ENCODE measurements at regions not wholly inside any gene's neighbourhood (a gene's known extent, or its start where the extent isn't known, plus 50 kb on each side); places are given as distances from the start of the nearest gene placed in this dataset.
"Not testable (repeated sequence)": the region's sequence is repeated elsewhere in the genome, so short reads cannot be mapped to it uniquely, and the experiment has no call there.

DNA sequence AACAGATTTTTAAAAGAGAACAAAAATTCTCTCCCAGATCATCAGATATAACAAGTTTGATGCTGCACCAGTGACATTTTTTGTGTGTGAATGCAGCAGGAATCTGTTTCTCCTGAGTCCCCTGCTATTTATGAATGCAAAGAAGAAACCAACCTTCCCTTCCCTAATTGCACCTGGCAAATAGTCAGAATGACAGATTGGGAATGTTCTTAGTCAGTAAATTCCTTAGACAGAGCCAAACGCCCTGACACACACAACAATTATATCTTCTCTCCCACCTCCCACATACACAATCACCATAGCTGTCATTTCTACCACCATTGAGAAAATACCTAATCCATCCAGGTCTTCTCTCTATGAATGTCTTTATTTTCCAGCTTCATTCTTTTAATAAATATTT, 174.4 kb downstream of the ALG10B start:
- in situ Hi-C loops (cut with MboI; ENCODE audit: low pct_unique_long_range_greater_than_20kb in 2 of 9, low sequenced_read_pairs in 9 of 9, unreplicated experiment in 9 of 9), result loop anchor here in 1 of 9 experiments (25.0 kb wide), 1 partner anchor 421 kb away; the partner anchor contains the start of gene CPNE8
- Histone ChIP-seq H3K27ac (no peak overlapping the region), H3K4me3 (no peak overlapping the region), H3K4me1 (replicated peaks in 1 of 2) (peaks cover 0 to 9% of the 10 kb centered on the region in 2 donors)
- ATAC-seq (replicated peaks in 6 of 8), result no peak
- WGBS, 10 experiments, result 0 to 78% (median 0%) methylated on average over 1 of the region's 1 CpG; no CpG with 5 or more reads in 5 of the 10 experiments

- no peak overlapping the region for H3K4me3 ChIP-seq
- in situ Hi-C loops (cut with MboI; ENCODE audit: low pct_unique_long_range_greater_than_20kb in 2 of 9, low sequenced_read_pairs in 9 of 9, unreplicated experiment in 9 of 9), result no loop called here
- no peak overlapping the region for H3K27ac ChIP-seq
- peak in 1 of 8 experiments; percentile 73 for ATAC-seq (replicated peaks in 6 of 8)
- H3K4me1 ChIP-seq (replicated peaks in 1 of 2), result no peaks in the 10 kb centered on the region
- 0 to 100% (median 76%) methylated on average over 2 to 4 of the region's 4 CpGs for WGBS, 10 experiments
Observed at GRCh38 chr12:38501481-38501880, 184.9 kb downstream of the ALG10B start.

GRCh38 chr12:38501991-38502390, 185.4 kb downstream of the ALG10B start:
- ATAC-seq (replicated peaks in 6 of 8), result peak in 1 of 8 experiments; percentile 14
- in situ Hi-C loops (cut with MboI; ENCODE audit: low pct_unique_long_range_greater_than_20kb in 2 of 9, low sequenced_read_pairs in 9 of 9, unreplicated experiment in 9 of 9), result no loop called here
- H3K4me3 ChIP-seq, result no peak overlapping the region
- H3K4me1 ChIP-seq (replicated peaks in 1 of 2), result no peaks in the 10 kb centered on the region
- H3K27ac ChIP-seq, result no peak overlapping the region

DNA sequence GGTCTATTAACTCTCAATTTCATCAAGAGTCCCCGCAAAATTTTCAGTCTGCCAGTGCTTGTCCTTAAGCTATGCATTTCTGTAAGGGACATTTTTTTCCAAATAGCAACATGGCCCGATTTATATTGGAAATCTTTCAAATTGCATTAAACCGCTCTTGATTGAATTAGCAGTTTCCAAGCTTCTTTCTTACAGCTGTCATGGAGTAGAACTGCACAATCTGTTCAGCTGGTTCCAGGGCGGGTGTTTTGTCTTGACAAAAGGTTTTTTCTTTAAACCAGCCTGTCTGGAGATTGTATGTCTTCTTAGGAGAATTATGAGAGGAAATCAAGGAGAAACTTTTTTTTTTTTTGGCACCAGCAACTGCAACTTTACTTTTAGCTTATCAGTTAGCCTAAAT, 185.8 kb downstream of the ALG10B start:
- ATAC-seq (replicated peaks in 6 of 8), result peak in 1 of 8 experiments; percentile 29
- H3K27ac ChIP-seq, result no peak overlapping the region
- no peaks in the 10 kb centered on the region for H3K4me1 ChIP-seq (replicated peaks in 1 of 2)
- 13 to 96% (median 40%) methylated on average over 1 to 4 of the region's 4 CpGs; no CpG with 5 or more reads in 1 of the 10 experiments for WGBS, 10 experiments
- in situ Hi-C loops (cut with MboI; ENCODE audit: low pct_unique_long_range_greater_than_20kb in 2 of 9, low sequenced_read_pairs in 9 of 9, unreplicated experiment in 9 of 9), result no loop called here
- H3K4me3 ChIP-seq, result no peak overlapping the region

DNA sequence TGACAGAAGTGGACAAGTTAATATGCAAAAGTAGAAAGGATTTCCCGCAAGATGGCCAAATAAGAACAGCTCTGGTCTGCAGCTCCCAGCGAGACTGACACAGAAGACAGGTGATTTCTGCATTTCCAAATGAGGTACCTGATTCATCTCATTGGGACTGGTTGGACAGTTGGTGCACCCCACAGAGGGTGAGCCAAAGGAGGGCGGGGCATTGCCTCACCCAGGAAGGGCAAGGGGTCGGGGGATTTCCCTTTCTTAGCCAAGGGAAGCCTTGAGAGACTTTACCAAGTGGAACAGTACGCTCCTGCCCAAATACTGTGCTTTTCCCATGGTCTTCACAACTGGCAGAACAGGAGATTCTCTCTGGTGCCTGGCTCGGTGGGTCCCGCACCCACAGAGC, 191.3 kb downstream of the ALG10B start:
- in situ Hi-C loops (cut with MboI; ENCODE audit: low pct_unique_long_range_greater_than_20kb in 2 of 9, low sequenced_read_pairs in 9 of 9, unreplicated experiment in 9 of 9), result no loop called here
- H3K27ac ChIP-seq, result no peak overlapping the region
- H3K4me1 ChIP-seq (replicated peaks in 1 of 2), result no peaks in the 10 kb centered on the region
- no peak for ATAC-seq (replicated peaks in 6 of 8)
- H3K4me3 ChIP-seq, result no peak overlapping the region
- WGBS, 10 experiments, result 9 to 100% (median 82%) methylated on average over 1 to 7 of the region's 7 CpGs; no CpG with 5 or more reads in 4 of the 10 experiments

DNA sequence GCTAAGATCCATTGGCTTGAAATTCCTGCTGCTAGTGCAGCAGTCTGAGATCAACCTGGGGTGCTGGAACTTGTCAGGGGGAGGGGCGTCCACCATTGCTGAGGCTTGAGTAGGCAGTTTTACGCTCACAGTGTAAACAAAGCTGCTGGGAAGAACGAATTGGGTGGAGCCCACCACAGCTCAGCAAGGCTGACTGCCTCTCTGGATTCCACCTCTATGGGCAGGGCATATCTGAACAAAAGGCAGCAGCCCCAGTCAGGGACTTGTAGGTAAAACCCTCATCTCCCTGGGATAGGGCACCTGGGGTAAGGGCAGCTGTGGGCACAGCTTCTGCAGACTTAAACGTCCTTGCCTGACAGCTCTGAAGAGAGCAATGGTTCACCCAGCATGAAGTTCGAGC, 191.7 kb downstream of the ALG10B start:
- WGBS, 10 experiments, result 0 to 81% (median 25%) methylated on average over 1 to 5 of the region's 5 CpGs; no CpG with 5 or more reads in 6 of the 10 experiments
- no peaks in the 10 kb centered on the region for H3K4me1 ChIP-seq (replicated peaks in 1 of 2)
- H3K4me3 ChIP-seq, result no peak overlapping the region
- H3K27ac ChIP-seq, result no peak overlapping the region
- ATAC-seq (replicated peaks in 6 of 8), result peak in 1 of 8 experiments; percentile 71
- in situ Hi-C loops (cut with MboI; ENCODE audit: low pct_unique_long_range_greater_than_20kb in 2 of 9, low sequenced_read_pairs in 9 of 9, unreplicated experiment in 9 of 9), result no loop called here

DNA sequence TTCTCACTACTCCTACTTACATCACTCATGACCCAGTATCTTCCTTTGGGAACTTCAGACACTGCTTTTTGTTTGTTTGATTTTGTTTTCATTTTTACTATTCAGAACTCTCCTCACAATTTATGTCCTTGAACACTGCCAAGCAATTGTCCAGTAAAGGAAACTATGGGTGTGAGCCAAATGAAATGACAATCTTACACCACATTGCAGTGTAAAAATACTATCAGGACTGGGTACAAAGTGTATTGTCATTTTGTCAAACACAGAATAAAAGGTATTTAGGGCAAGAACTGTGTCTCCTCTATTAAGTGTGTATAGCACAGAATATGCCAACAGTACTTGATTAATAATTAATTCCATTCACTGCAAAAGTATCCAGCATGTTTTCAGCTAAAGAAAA, 199.3 kb downstream of the ALG10B start:
- ATAC-seq (replicated peaks in 6 of 8), result peak in 1 of 8 experiments; percentile 21
- in situ Hi-C loops (cut with MboI; ENCODE audit: low pct_unique_long_range_greater_than_20kb in 2 of 9, low sequenced_read_pairs in 9 of 9, unreplicated experiment in 9 of 9), result no loop called here
- H3K4me3 ChIP-seq, result no peak overlapping the region

GRCh38 chr12:38516418-38516817, 199.8 kb downstream of the ALG10B start:
- no peak for ATAC-seq (replicated peaks in 6 of 8)

More for the DNA sequence above, 199.3 kb downstream of the ALG10B start:
- Histone ChIP-seq H3K27ac (no peak overlapping the region), H3K4me1 (replicated peaks in 1 of 2) (peaks cover 0 to 11% of the 10 kb centered on the region in 2 donors)

GRCh38 chr12:38523920-38524319, 207.3 kb downstream of the ALG10B start:
- Histone ChIP-seq H3K4me1 (replicated peaks in 1 of 2) (peaks cover 0 to 6% of the 10 kb centered on the region in 2 donors), H3K4me3 (no peak overlapping the region), H3K27ac (no peak overlapping the region)
- in situ Hi-C loops (cut with MboI; ENCODE audit: low pct_unique_long_range_greater_than_20kb in 2 of 9, low sequenced_read_pairs in 9 of 9, unreplicated experiment in 9 of 9), result no loop called here
- no peak for ATAC-seq (replicated peaks in 6 of 8)

More at GRCh38 chr12:38516418-38516817, 199.8 kb downstream of the ALG10B start:
- WGBS, 10 experiments, result 0 to 33% (median 15%) methylated on average over 1 to 2 of the region's 2 CpGs
- Histone ChIP-seq H3K4me1 (replicated peaks in 1 of 2) (peaks cover 0 to 11% of the 10 kb centered on the region in 2 donors), H3K27ac (no peak overlapping the region), H3K4me3 (no peak overlapping the region)
- in situ Hi-C loops (cut with MboI; ENCODE audit: low pct_unique_long_range_greater_than_20kb in 2 of 9, low sequenced_read_pairs in 9 of 9, unreplicated experiment in 9 of 9), result no loop called here

DNA sequence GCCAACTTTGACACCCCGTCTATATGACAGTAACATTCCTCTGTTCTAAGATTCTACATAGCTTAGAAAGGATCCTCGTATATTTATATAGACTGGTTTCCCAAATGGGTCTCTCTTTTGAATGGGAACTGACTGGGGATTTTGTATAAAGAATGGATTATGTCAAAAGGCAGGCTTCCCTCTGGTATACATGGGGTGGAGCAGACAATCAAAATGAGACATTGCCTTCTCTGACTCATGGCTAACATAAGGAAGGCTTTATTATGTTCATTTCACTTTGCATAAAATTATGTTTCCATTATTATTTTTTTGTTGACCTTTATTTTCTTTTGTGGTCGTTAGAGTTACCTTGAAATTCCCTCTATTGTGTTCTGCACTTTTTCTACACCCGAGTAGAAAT, 211.1 kb downstream of the ALG10B start:
- peaks cover 0 to 6% of the 10 kb centered on the region in 2 donors for H3K4me1 ChIP-seq (replicated peaks in 1 of 2)
- in situ Hi-C loops (cut with MboI; ENCODE audit: low pct_unique_long_range_greater_than_20kb in 2 of 9, low sequenced_read_pairs in 9 of 9, unreplicated experiment in 9 of 9), result no loop called here
- H3K4me3 ChIP-seq, result no peak overlapping the region
- no peak overlapping the region for H3K27ac ChIP-seq
- peak in 1 of 8 experiments; percentile 79 for ATAC-seq (replicated peaks in 6 of 8)
- WGBS, 10 experiments, result 0 to 77% (median 29%) methylated on average over 1 to 4 of the region's 4 CpGs

DNA sequence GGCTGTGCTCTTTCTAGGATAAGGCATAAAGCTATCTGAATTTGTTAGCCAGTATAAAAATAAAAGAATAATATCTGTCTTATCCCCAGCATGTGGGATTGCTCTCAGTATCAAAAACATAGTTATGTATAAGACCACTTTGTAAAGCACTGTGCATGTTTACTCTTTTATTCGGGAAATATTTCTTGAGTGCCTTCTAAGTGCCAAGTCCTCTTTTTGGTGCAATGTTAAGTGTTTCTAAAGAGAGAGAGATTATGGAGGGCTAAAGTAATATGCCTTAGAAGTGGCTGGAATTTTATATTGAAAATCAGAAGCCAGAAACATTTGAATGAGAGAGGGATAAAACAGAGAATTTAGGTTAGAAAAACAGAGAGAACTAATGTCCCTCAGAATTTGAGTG, 212.0 kb downstream of the ALG10B start:
- peaks cover 0 to 6% of the 10 kb centered on the region in 2 donors for H3K4me1 ChIP-seq (replicated peaks in 1 of 2)
- H3K27ac ChIP-seq, result no peak overlapping the region
- in situ Hi-C loops (cut with MboI; ENCODE audit: low pct_unique_long_range_greater_than_20kb in 2 of 9, low sequenced_read_pairs in 9 of 9, unreplicated experiment in 9 of 9), result no loop called here
- 0 to 100% (median 89%) methylated on average over 1 of the region's 1 CpG; no CpG with 5 or more reads in 2 of the 10 experiments for WGBS, 10 experiments
- no peak for ATAC-seq (replicated peaks in 6 of 8)
- no peak overlapping the region for H3K4me3 ChIP-seq

DNA sequence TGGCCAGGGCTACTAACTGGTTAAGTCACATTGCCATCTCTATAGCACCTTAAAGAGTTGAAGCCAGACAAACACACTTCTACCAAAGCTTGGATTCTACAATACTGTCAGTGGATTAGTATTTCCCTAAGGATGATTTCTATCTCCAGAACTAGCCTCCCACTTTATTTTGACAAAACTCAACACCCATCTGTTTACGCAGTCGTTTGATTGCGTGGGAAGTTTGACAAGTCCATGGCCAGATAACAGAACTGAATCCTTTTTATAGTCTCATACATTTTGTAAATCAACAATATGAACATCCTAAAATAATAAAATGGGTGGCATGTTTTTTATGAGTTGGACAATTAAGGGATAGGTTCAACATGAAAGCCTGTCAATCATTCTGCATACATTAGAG, 212.7 kb downstream of the ALG10B start:
- ATAC-seq (replicated peaks in 6 of 8); H3K4me3 ChIP-seq; in situ Hi-C loops (cut with MboI; ENCODE audit: low pct_unique_long_range_greater_than_20kb in 2 of 9, low sequenced_read_pairs in 9 of 9, unreplicated experiment in 9 of 9); H3K4me1 ChIP-seq (replicated peaks in 1 of 2); H3K27ac ChIP-seq: not testable (repeated sequence)
- 94 to 100% (median 96%) methylated on average over 3 of the region's 3 CpGs; no CpG with 5 or more reads in 7 of the 10 experiments for WGBS, 10 experiments

- Histone ChIP-seq H3K4me3 (no peak overlapping the region), H3K27ac (no peak overlapping the region), H3K4me1 (replicated peaks in 1 of 2) (no peaks in the 10 kb centered on the region)
- ATAC-seq (replicated peaks in 6 of 8), result no peak
- in situ Hi-C loops (cut with MboI; ENCODE audit: low pct_unique_long_range_greater_than_20kb in 2 of 9, low sequenced_read_pairs in 9 of 9, unreplicated experiment in 9 of 9), result no loop called here
- 18 to 68% (median 62%) methylated on average over 3 to 4 of the region's 4 CpGs for WGBS, 10 experiments
Observed at GRCh38 chr12:38538319-38538718, 221.7 kb downstream of the ALG10B start.

- Histone ChIP-seq H3K4me3 (no peak overlapping the region), H3K4me1 (replicated peaks in 1 of 2) (peaks cover 4 to 17% of the 10 kb centered on the region in 2 donors), H3K27ac (no peak overlapping the region)
- in situ Hi-C loops (cut with MboI; ENCODE audit: low pct_unique_long_range_greater_than_20kb in 2 of 9, low sequenced_read_pairs in 9 of 9, unreplicated experiment in 9 of 9), result no loop called here
- 0 to 100% (median 13%) methylated on average over 1 of the region's 1 CpG; no CpG with 5 or more reads in 7 of the 10 experiments for WGBS, 10 experiments
- no peak for ATAC-seq (replicated peaks in 6 of 8)
Observed at GRCh38 chr12:38540156-38540555, 223.6 kb downstream of the ALG10B start.
